GM23338 (cell line): ENCODE measurements at regions not wholly inside any gene's neighbourhood (a gene's known extent, or its start where the extent isn't known, plus 50 kb on each side); places are given as distances from the start of the nearest gene placed in this dataset.

ENCODE experiments used
- ATAC-seq: fragments of 200-7000 bp; cut with Tn5 transposase; 3 replicates; pipeline ENCODE4 v1.9.1; 2020
- DNase-seq: peaks from one replicate; pipeline ENCODE4 v3.0.0-alpha.2; 2015; ENCODE audit warnings: low spot score
- H2AFZ ChIP-seq: fragments of 200-600 bp; sonication (generic); 2 replicates; pipeline ENCODE4 v1.8.0; 2016; ENCODE audit warnings: antibody characterized with exemption, mild to moderate bottlenecking, moderate library complexity
- H3F3A ChIP-seq: fragments of 200-600 bp; sonication (generic); replicated peaks from 2 replicates; pipeline ENCODE4 v1.8.0; 2017; ENCODE audit warnings: antibody characterized with exemption, mixed run types, low read depth
- H3K27ac ChIP-seq: fragments of 200-600 bp; sonication (generic); 2 replicates; pipeline ENCODE4 v1.6.1; 2016; ENCODE audit warnings: low read depth
- H3K27me3 ChIP-seq: fragments of 200-600 bp; sonication (generic); 2 replicates; pipeline ENCODE4 v1.8.0; 2016; ENCODE audit warnings: mild to moderate bottlenecking, mixed run types, moderate library complexity; ENCODE audit not compliant: insufficient read depth
- H3K36me3 ChIP-seq: fragments of 200-600 bp; sonication (generic); 2 replicates; pipeline ENCODE4 v1.8.0; 2016; ENCODE audit warnings: mild to moderate bottlenecking; ENCODE audit not compliant: insufficient read depth
- H3K4me1 ChIP-seq: fragments of 200-600 bp; sonication (generic); 2 replicates; pipeline ENCODE4 v1.8.0; 2016; ENCODE audit warnings: mild to moderate bottlenecking, moderate library complexity; ENCODE audit not compliant: insufficient read depth
- H3K4me2 ChIP-seq: fragments of 200-600 bp; sonication (generic); 2 replicates; pipeline ENCODE4 v1.7.1; 2017; ENCODE audit warnings: mixed run types
- H3K4me3 ChIP-seq: fragments of 200-600 bp; sonication (generic); 2 replicates; pipeline ENCODE4 v1.6.1; 2016; ENCODE audit warnings: mixed run types
- H3K79me2 ChIP-seq: fragments of 200-600 bp; sonication (generic); replicated peaks from 2 replicates; pipeline ENCODE4 v1.8.0; 2017; ENCODE audit warnings: mild to moderate bottlenecking; ENCODE audit not compliant: insufficient read depth
- H3K9me2 ChIP-seq: fragments of 200-600 bp; sonication (generic); 2 replicates; pipeline ENCODE4 v1.8.0; 2017; ENCODE audit not compliant: insufficient read depth
- H4K20me1 ChIP-seq: fragments of 200-600 bp; sonication (generic); replicated peaks from 2 replicates; pipeline ENCODE4 v1.8.0; 2017; ENCODE audit warnings: mild to moderate bottlenecking; ENCODE audit not compliant: insufficient read depth
- H3K27ac Mint-ChIP-seq: 2 replicates; pipeline ENCODE4 v1.8.0; 2020; ENCODE audit warnings: inconsistent platforms, mild to moderate bottlenecking, moderate library complexity, mixed read lengths
- H3K27me3 Mint-ChIP-seq: 3 replicates; pipeline ENCODE4 v1.8.0; 2022; ENCODE audit warnings: low read depth, mild to moderate bottlenecking, moderate library complexity, mixed read lengths, inconsistent platforms; ENCODE audit not compliant: insufficient read depth, poor library complexity
- H3K36me3 Mint-ChIP-seq: 3 replicates; pipeline ENCODE4 v1.8.0; 2021; ENCODE audit warnings: low read depth, mild to moderate bottlenecking, inconsistent platforms, moderate library complexity, mixed read lengths
- H3K4me1 Mint-ChIP-seq: 3 replicates; pipeline ENCODE4 v1.8.0; 2020; ENCODE audit warnings: mild to moderate bottlenecking, inconsistent platforms, mixed read lengths
- H3K4me3 Mint-ChIP-seq: 3 replicates; pipeline ENCODE4 v1.8.0; 2021; ENCODE audit warnings: moderate library complexity, mild to moderate bottlenecking, inconsistent platforms, mixed read lengths
- H3K9me3 Mint-ChIP-seq: 3 replicates; pipeline ENCODE4 v1.8.0; 2020; ENCODE audit warnings: moderate library complexity, mild to moderate bottlenecking, inconsistent platforms, mixed read lengths
- CREB1 ChIP-seq: fragments of 250-450 bp; sonication (Bioruptor Pico); IDR thresholded peaks from 2 replicates; pipeline ENCODE4 v1.5.0; 2020; ENCODE audit warnings: low read depth, mild to moderate bottlenecking, moderate library complexity
- CTCF ChIP-seq, 2 experiments: fragments of 200-600 bp in 1 of 2; sonication (generic) in 1 of 2; conservative IDR thresholded peaks; 2 replicates each; pipeline versions ENCODE4 v1.5.1 to v1.6.1; 2016 to 2017; ENCODE audit warnings: antibody characterized with exemption in 2 of 2, low read depth in 2 of 2, mild to moderate bottlenecking in 2 of 2, moderate library complexity in 1 of 2
- EZH2 ChIP-seq: fragments of 200-600 bp; sonication (generic); IDR thresholded peaks from one replicate; pipeline ENCODE4 v1.8.0; 2017; ENCODE audit warnings: antibody characterized with exemption, mild to moderate bottlenecking, low read depth; ENCODE audit not compliant: unreplicated experiment
- EZH2phosphoT487 ChIP-seq: fragments of 200-600 bp; sonication (generic); IDR thresholded peaks from one replicate; pipeline ENCODE4 v1.8.1; 2018; ENCODE audit warnings: antibody characterized with exemption; ENCODE audit not compliant: unreplicated experiment
- JUNB ChIP-seq: IDR thresholded peaks from one replicate; pipeline ENCODE4 v1.6.1; 2016; ENCODE audit warnings: antibody characterized with exemption; ENCODE audit not compliant: unreplicated experiment
- NANOG ChIP-seq: IDR thresholded peaks from 2 replicates; pipeline ENCODE4 v1.6.1; 2016; ENCODE audit warnings: antibody characterized with exemption, borderline replicate concordance
- POLR2AphosphoS5 ChIP-seq: IDR thresholded peaks from 2 replicates; pipeline ENCODE4 v1.6.1; 2016; ENCODE audit warnings: antibody characterized with exemption, low read depth
- REST ChIP-seq: IDR thresholded peaks from one replicate; pipeline ENCODE4 v1.6.1; 2018; ENCODE audit warnings: antibody characterized with exemption; ENCODE audit not compliant: unreplicated experiment
- STAT1 ChIP-seq: IDR thresholded peaks from one replicate; pipeline ENCODE4 v1.6.1; 2016; ENCODE audit warnings: antibody characterized with exemption; ENCODE audit not compliant: unreplicated experiment
- ZNF331 ChIP-seq: fragments of 250-450 bp; sonication (Bioruptor Pico); IDR thresholded peaks from 2 replicates; pipeline ENCODE4 v1.5.0; 2020; ENCODE audit warnings: low read depth, mild to moderate bottlenecking, moderate library complexity
- ZNF462 ChIP-seq: fragments of 250-450 bp; sonication (Bioruptor Pico); IDR thresholded peaks from 2 replicates; pipeline ENCODE4 v1.5.0; 2020; ENCODE audit warnings: mild to moderate bottlenecking, moderate library complexity

- H3K4me3 ChIP-seq: no peak overlapping the region
- no peaks in the 10 kb centered on the region for H3K36me3 ChIP-seq
- ATAC-seq (no peak), DNase-seq (no peak)
- H3K4me1 Mint-ChIP-seq: no peaks in the 10 kb centered on the region
- peaks cover 4% of the 10 kb centered on the region; the same call in 1 of the 3 replicates for H3K36me3 Mint-ChIP-seq
- no peak overlapping the region for H2AFZ ChIP-seq
- H3K27ac Mint-ChIP-seq: no peak overlapping the region
- H3K27me3 Mint-ChIP-seq: no peaks in the 10 kb centered on the region
- no peak overlapping the region for H3K27ac ChIP-seq
- no peaks in the 10 kb centered on the region for H3K79me2 ChIP-seq
- H4K20me1 ChIP-seq: no peaks in the 10 kb centered on the region
- peaks cover 7% of the 10 kb centered on the region; the same call in 1 of the 2 replicates for H3K9me2 ChIP-seq
- H3F3A ChIP-seq: no peaks in the 10 kb centered on the region
- no peak overlapping the region for H3K4me2 ChIP-seq
- TF ChIP-seq ZNF331 (CRISPR knock-in tag) (no peak), JUNB (no peak), CTCF (conservative IDR thresholded peaks at IDR 0.05; ENCODE audit: low read depth in 2 of 2) (no peak), CREB1 (CRISPR knock-in tag) (no peak)
- H3K4me3 Mint-ChIP-seq: no peak overlapping the region
- H3K27me3 ChIP-seq: no peaks in the 10 kb centered on the region
- peaks cover 12% of the 10 kb centered on the region for H3K9me3 Mint-ChIP-seq
- H3K4me1 ChIP-seq: no peaks in the 10 kb centered on the region
Measured at GRCh38 chr10:10017716-10018115, 1000.0 kb upstream of the CELF2 start.

- Mint-ChIP-seq H3K36me3 (peaks cover 6% of the 10 kb centered on the region; the same call in 2 of the 3 replicates), H3K27me3 (no peaks in the 10 kb centered on the region), H3K4me1 (no peaks in the 10 kb centered on the region), H3K27ac (no peak overlapping the region), H3K9me3 (peaks cover 19% of the 10 kb centered on the region), H3K4me3 (no peak overlapping the region)
- no peaks in the 10 kb centered on the region for H4K20me1 ChIP-seq
- H3K36me3 ChIP-seq: no peaks in the 10 kb centered on the region
- DNase-seq (no peak), ATAC-seq (no peak)
- H3K27me3 ChIP-seq: no peaks in the 10 kb centered on the region
- H3K9me2 ChIP-seq: peaks cover 7% of the 10 kb centered on the region; the same call in 1 of the 2 replicates
- no peak overlapping the region for H3K4me2 ChIP-seq
- no peaks in the 10 kb centered on the region for H3F3A ChIP-seq
- no peak overlapping the region for H3K27ac ChIP-seq
- H3K4me1 ChIP-seq: no peaks in the 10 kb centered on the region
- no peak overlapping the region for H3K4me3 ChIP-seq
- no peaks in the 10 kb centered on the region for H3K79me2 ChIP-seq
- H2AFZ ChIP-seq: no peak overlapping the region
- TF ChIP-seq ZNF331 (CRISPR knock-in tag): no peak
- TF ChIP-seq REST: no peak
- TF ChIP-seq NANOG: no peak
- TF ChIP-seq JUNB: no peak
- TF ChIP-seq ZNF462 (CRISPR knock-in tag): no peak
- no peak for TF ChIP-seq EZH2phosphoT487
- TF ChIP-seq CREB1 (CRISPR knock-in tag): no peak
- TF ChIP-seq STAT1: no peak
- TF ChIP-seq POLR2AphosphoS5: no peak
- TF ChIP-seq EZH2: no peak
Measured at GRCh38 chr10:10020945-10021344, 996.7 kb upstream of the CELF2 start.
